ENCODE measurements at regions not wholly inside any gene's neighbourhood (a gene's known extent, or its start where the extent isn't known, plus 50 kb on each side); places are given as distances from the start of the nearest gene placed in this dataset.

GRCh38 chr10:128596906-128597305 lies 470.7 kb upstream of the MKI67 start:
- DNase-seq, result no peak

- no peak for DNase-seq
Observed at GRCh38 chr10:128599030-128599429, 472.8 kb upstream of the MKI67 start.

- DNase-seq, result no peak
Observed at GRCh38 chr10:128599538-128599937, 473.3 kb upstream of the MKI67 start.

- DNase-seq, result no peak
Observed at GRCh38 chr10:128602183-128602582, 476.0 kb upstream of the MKI67 start.

- no peak for DNase-seq
Observed at GRCh38 chr10:128604025-128604424, 477.8 kb upstream of the MKI67 start.

- no peak for DNase-seq
Observed at GRCh38 chr10:128605180-128605579, 479.0 kb upstream of the MKI67 start.

- DNase-seq, result no peak
Observed at GRCh38 chr10:128606055-128606454, 479.8 kb upstream of the MKI67 start.

GRCh38 chr10:128608791-128609190 lies 482.6 kb upstream of the MKI67 start:
- no peak for DNase-seq

GRCh38 chr10:128609460-128609859 lies 483.2 kb upstream of the MKI67 start:
- DNase-seq, result no peak

GRCh38 chr10:128610113-128610512 lies 483.9 kb upstream of the MKI67 start:
- no peak for DNase-seq

GRCh38 chr10:128612195-128612594 lies 486.0 kb upstream of the MKI67 start:
- DNase-seq, result no peak

GRCh38 chr10:128612631-128613030 lies 486.4 kb upstream of the MKI67 start:
- DNase-seq, result no peak

GRCh38 chr10:128614016-128614605 lies 487.9 kb upstream of the MKI67 start:
- no peak for DNase-seq

GRCh38 chr10:128614802-128615553 lies 488.8 kb upstream of the MKI67 start:
- no peak for DNase-seq

- DNase-seq, result no peak
Observed at GRCh38 chr10:128617532-128617931, 491.3 kb upstream of the MKI67 start.

- DNase-seq, result no peak
Observed at GRCh38 chr10:128622706-128623105, 496.5 kb upstream of the MKI67 start.

- DNase-seq, result no peak
Observed at GRCh38 chr10:128623776-128624175, 497.6 kb upstream of the MKI67 start.

GRCh38 chr10:128624656-128625530 lies 498.7 kb upstream of the MKI67 start:
- DNase-seq, result no peak

- DNase-seq, result no peak
Observed at GRCh38 chr10:128625926-128626325, 499.7 kb upstream of the MKI67 start.

- DNase-seq, result no peak
Observed at GRCh38 chr10:128626397-128627000, 500.3 kb upstream of the MKI67 start.

GRCh38 chr10:128627811-128628210 lies 501.6 kb upstream of the MKI67 start:
- no peak for DNase-seq

GRCh38 chr10:128628252-128628651 lies 502.0 kb upstream of the MKI67 start:
- DNase-seq, result no peak
